Right atrium auricular region (tissue), 2 donors: ENCODE measurements at regions not wholly inside any gene's neighbourhood (a gene's known extent, or its start where the extent isn't known, plus 50 kb on each side); places are given as distances from the start of the nearest gene placed in this dataset.

Source experiments
- DNase-seq: peaks from one replicate; pipeline ENCODE4 v3.0.0-alpha.2; 2019; ENCODE audit warnings: low spot score
- H3K27ac ChIP-seq, 2 donors: fragments of 200-600 bp; sonication (generic); 1 replicate in 1 of 2; 2 replicates in 1 of 2; pipeline ENCODE4 v1.5.1; 2016 to 2019
- H3K27me3 ChIP-seq, 2 donors: fragments of 200-600 bp; sonication (generic); one replicate each; pipeline versions ENCODE4 v1.5.1 to v1.6.0; 2017 to 2019
- H3K36me3 ChIP-seq: fragments of 200-600 bp; sonication (generic); one replicate; pipeline ENCODE4 v1.5.1; 2016
- H3K4me1 ChIP-seq, 2 donors: fragments of 200-600 bp; sonication (generic); one replicate each; pipeline versions ENCODE4 v1.5.1 to v1.6.0; 2017 to 2019
- H3K4me3 ChIP-seq, 2 donors: fragments of 200-600 bp; sonication (generic); 1 replicate in 1 of 2; 2 replicates in 1 of 2; pipeline ENCODE4 v1.5.1; 2017 to 2019; ENCODE audit warnings: mild to moderate bottlenecking in 1 of 2, moderate library complexity in 1 of 2
- H3K9me3 ChIP-seq, 2 donors: fragments of 200-600 bp; sonication (generic); one replicate each; pipeline ENCODE4 v1.5.1; 2019
- TF ChIP-seq, protein P1 (sequence below), 2 donors: fragments of 200-600 bp; sonication (generic); IDR thresholded peaks; one replicate each; pipeline ENCODE4 v1.5.1; 2019; ENCODE audit warnings: antibody characterized with exemption in 2 of 2

DNA sequence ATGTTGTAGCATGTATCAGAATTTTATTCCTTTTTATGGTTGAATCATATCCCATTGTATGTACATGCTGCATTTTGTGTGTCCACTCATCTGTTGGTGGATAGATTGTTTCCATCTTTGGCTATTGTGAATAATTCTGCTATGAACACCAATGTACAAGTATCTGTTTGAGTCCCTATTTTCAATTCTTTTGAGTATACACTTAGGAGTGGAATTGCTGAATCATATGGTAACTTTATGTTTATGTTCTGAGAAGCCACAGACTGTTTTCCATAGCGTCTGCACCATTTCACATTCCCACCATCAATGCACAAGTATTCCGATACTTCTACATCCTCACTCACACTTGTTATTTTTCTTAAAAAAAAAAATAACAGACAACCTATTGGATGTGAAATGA is 91.5 kb downstream of the ARF6 start:
- H3K4me3 ChIP-seq = no peak overlapping the region
- H3K27me3 ChIP-seq = no peaks in the 10 kb centered on the region
- no peaks in the 10 kb centered on the region for H3K9me3 ChIP-seq
- H3K36me3 ChIP-seq = no peaks in the 10 kb centered on the region
- H3K4me1 ChIP-seq = peaks cover 0 to 8% of the 10 kb centered on the region in 2 donors
- DNase-seq = no peak
- TF ChIP-seq, protein P1, sequence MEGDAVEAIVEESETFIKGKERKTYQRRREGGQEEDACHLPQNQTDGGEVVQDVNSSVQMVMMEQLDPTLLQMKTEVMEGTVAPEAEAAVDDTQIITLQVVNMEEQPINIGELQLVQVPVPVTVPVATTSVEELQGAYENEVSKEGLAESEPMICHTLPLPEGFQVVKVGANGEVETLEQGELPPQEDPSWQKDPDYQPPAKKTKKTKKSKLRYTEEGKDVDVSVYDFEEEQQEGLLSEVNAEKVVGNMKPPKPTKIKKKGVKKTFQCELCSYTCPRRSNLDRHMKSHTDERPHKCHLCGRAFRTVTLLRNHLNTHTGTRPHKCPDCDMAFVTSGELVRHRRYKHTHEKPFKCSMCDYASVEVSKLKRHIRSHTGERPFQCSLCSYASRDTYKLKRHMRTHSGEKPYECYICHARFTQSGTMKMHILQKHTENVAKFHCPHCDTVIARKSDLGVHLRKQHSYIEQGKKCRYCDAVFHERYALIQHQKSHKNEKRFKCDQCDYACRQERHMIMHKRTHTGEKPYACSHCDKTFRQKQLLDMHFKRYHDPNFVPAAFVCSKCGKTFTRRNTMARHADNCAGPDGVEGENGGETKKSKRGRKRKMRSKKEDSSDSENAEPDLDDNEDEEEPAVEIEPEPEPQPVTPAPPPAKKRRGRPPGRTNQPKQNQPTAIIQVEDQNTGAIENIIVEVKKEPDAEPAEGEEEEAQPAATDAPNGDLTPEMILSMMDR (IDR thresholded peaks at IDR 0.05) = no peak
- H3K27ac ChIP-seq = no peak overlapping the region

DNA sequence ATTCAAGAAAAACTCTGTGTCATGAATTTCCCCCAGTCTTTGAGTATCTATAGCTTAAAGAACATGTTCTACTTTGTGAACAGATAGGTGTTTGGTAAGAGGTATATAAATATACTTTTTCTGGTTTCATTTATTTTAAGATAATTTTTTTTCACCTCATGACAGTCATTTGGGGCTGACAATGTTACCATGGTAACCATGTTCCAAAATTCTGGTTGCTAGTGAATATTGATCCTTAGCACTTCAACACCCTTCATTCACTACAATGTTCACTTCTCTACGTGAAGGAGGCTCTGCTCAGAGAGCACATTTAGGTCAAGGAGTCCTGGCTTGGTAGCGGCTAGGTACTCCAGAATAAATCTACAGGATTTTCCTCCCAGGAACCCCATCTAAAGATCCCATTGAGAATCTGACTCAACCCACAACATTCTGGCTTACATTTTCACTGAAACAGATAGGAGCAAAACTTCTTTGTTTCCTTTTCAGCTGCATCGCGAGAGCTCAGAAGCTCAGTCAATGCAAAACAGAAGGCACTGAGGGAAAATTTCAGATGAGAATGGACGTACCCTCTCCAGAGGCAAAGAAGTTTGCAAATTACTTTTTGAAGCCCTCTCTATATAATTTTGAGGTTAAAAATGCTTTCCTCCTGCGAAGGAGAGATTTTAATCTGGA is 93.6 kb downstream of the ARF6 start:
- no peak for DNase-seq
- H3K36me3 ChIP-seq = no peaks in the 10 kb centered on the region
- TF ChIP-seq, protein P1 (IDR thresholded peaks at IDR 0.05) = no peak
- H3K27me3 ChIP-seq = no peaks in the 10 kb centered on the region
- H3K27ac ChIP-seq = peak overlapping the region; percentile 15 to 49
- no peaks in the 10 kb centered on the region for H3K9me3 ChIP-seq
- no peak overlapping the region for H3K4me3 ChIP-seq
- H3K4me1 ChIP-seq = peaks cover 0 to 8% of the 10 kb centered on the region in 2 donors

DNA sequence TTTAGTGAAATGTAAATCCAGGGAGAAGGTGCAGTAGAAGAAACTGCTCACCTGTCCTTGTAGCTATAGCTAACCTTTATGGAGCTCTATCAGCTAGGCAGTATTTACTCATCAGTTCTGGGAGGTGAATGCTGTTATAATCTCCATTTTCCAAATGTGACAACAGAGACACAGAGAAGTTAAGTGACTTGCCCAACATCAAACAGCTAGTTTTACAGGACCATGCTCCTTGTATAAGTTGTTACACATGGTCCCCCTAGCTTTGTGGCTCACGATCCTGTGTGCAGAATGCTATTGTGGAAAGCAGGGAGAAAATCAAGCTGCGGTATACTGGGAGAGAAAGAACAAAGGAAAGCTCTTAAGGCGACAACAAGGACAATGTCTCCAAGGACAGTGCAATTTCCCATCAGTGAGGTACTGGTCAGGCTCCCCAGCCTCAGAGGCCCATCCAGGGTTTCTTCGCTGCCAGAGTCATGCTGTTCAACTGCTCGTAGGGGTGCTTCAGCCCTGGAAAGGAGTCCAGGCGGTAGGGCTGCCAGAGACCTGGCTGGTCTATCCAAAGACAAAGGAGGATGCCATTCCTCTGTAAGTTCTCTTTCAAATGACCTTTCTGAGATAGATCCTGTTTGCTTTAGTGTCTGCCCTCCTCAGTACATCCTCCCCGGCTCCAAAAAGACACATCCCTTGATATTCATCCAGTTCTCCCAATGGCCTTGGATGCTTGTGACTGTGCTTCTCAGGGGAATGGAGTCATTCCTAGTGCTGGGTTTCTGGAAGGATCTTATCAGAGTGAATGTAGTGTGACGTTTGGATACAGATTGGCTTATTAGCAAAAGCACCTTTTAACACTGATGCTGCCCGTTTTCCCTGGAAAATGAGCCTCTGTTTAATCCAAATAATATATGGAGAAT is 95.5 kb downstream of the ARF6 start:
- Histone ChIP-seq H3K36me3 (no peaks in the 10 kb centered on the region), H3K4me1 (peaks cover 0 to 8% of the 10 kb centered on the region in 2 donors), H3K9me3 (no peaks in the 10 kb centered on the region), H3K27me3 (no peaks in the 10 kb centered on the region), H3K27ac (peak overlapping the region; percentile 49 to 55), H3K4me3 (no peak overlapping the region)
- TF ChIP-seq, protein P1 (IDR thresholded peaks at IDR 0.05) = no peak
- no peak for DNase-seq

DNA sequence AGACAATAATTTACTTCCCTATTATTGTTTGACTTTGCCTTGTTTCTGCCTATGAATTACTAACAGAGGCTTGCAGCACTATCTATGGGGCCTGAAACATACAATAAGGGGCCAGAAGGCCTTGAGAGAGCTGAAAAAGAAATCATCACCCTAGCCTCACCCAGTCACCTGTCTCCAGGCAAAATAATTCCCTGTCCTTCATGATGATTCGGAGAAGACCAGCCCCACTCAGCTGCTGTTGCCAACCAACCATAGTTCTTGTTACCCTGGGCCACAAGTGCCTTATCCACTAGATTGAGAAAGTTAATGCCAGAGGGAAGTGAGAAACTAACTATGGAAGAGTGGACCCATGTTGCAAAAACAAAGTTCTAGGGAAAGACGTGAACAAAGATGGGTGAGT is 97.1 kb downstream of the ARF6 start:
- no peak for DNase-seq
- no peaks in the 10 kb centered on the region for H3K9me3 ChIP-seq
- no peak overlapping the region for H3K27ac ChIP-seq
- peaks cover 0 to 8% of the 10 kb centered on the region in 2 donors for H3K4me1 ChIP-seq
- no peaks in the 10 kb centered on the region for H3K36me3 ChIP-seq
- no peaks in the 10 kb centered on the region for H3K27me3 ChIP-seq
- no peak overlapping the region for H3K4me3 ChIP-seq
- TF ChIP-seq, protein P1 (IDR thresholded peaks at IDR 0.05) = no peak

DNA sequence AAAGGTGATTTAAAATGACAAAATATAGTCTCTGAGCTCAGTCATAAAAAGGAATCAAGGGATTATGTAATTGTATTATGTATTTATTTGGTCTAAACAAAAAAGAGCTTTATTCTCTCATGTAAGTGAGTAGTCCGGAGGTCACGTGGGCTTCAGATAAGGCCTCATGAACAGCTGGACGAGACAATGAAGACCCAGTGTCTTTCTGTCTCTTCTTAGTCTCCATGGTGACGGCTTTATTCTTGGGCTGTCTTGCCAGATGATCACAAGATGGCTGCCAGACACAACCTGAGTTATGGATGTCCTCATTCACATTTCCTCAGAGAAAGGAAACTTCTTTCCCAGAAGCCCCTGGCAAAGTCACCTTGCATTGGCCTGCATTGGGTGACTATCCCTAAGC is 98.6 kb downstream of the ARF6 start:
- Histone ChIP-seq H3K27ac (no peak overlapping the region), H3K27me3 (no peaks in the 10 kb centered on the region), H3K9me3 (no peaks in the 10 kb centered on the region), H3K36me3 (no peaks in the 10 kb centered on the region), H3K4me3 (no peak overlapping the region), H3K4me1 (peaks cover 0 to 8% of the 10 kb centered on the region in 2 donors)
- TF ChIP-seq, protein P1 (IDR thresholded peaks at IDR 0.05) = no peak
- DNase-seq = no peak
